Gastrocnemius medialis (tissue), 4 donors: ENCODE measurements at regions not wholly inside any gene's neighbourhood (a gene's known extent, or its start where the extent isn't known, plus 50 kb on each side); places are given as distances from the start of the nearest gene placed in this dataset.

Experiments used
- ATAC-seq, 2 donors: fragments of 150-250 bp; one replicate each; pipeline ENCODE4 v1.9.1; 2016
- DNase-seq, 2 donors: peaks; one replicate each; pipeline ENCODE4 v3.0.0-alpha.2; 2019
- H3K27ac ChIP-seq, 4 donors: fragments of 200-600 bp; sonication (generic); 1 replicate in 1 of 4; 2 replicates in 3 of 4; pipeline ENCODE4 v1.5.1; 2016 to 2018; ENCODE audit warnings: mild to moderate bottlenecking in 2 of 4, moderate library complexity in 1 of 4
- H3K27me3 ChIP-seq, 3 donors: fragments of 200-600 bp; sonication (generic) in 2 of 3; 1 replicate in 1 of 3; 2 replicates in 2 of 3; pipeline versions ENCODE4 v1.5.1 to v1.6.0; 2016 to 2019; ENCODE audit warnings: mild to moderate bottlenecking in 1 of 3, moderate library complexity in 1 of 3
- H3K36me3 ChIP-seq, 2 donors: fragments of 200-600 bp; sonication (generic) in 1 of 2; one replicate each; pipeline ENCODE4 v1.5.1; 2017 to 2018
- H3K4me1 ChIP-seq, 2 donors: fragments of 200-600 bp; sonication (generic) in 1 of 2; one replicate each; pipeline ENCODE4 v1.5.1; 2016 to 2017; ENCODE audit warnings: mild to moderate bottlenecking in 2 of 2
- H3K4me3 ChIP-seq, 4 donors: fragments of 200-600 bp; sonication (generic) in 3 of 4; 1 replicate in 1 of 4; 2 replicates in 3 of 4; pipeline ENCODE4 v1.5.1; 2016 to 2019; ENCODE audit warnings: mild to moderate bottlenecking in 2 of 4
- H3K9me3 ChIP-seq, 3 donors: fragments of 200-600 bp; sonication (generic) in 2 of 3; 1 replicate in 1 of 3; 2 replicates in 2 of 3; pipeline ENCODE4 v1.5.1; 2016 to 2019
- CTCF ChIP-seq, 5 experiments: fragments of 450-650 bp in 3 of 5; fragments of 200-600 bp in 2 of 5; sonication (generic) in 2 of 5; IDR thresholded peaks in 4 of 5; conservative IDR thresholded peaks in 1 of 5; 1 replicate in 4 of 5; 2 replicates in 1 of 5; pipeline ENCODE4 v1.5.1; 2016 to 2019; ENCODE audit warnings: antibody characterized with exemption in 5 of 5, mild to moderate bottlenecking in 3 of 5, moderate library complexity in 3 of 5
- POLR2A ChIP-seq, 2 donors: fragments of 450-650 bp; IDR thresholded peaks; one replicate each; pipeline ENCODE4 v1.6.1; 2017; ENCODE audit warnings: antibody characterized with exemption in 2 of 2, mild to moderate bottlenecking in 2 of 2, moderate library complexity in 2 of 2
- in situ Hi-C, 4 donors: fragments of 200-750 bp; cut with MboI; loops; one replicate each; pipeline versions ENCODE4 v1.15.0 to v1.8.0; 2017; ENCODE audit warnings: low sequenced_read_pairs in 4 of 4
- intact Hi-C: fragments of 100-400 bp; cut with DNase I; formaldehyde crosslinking; loops from one replicate; pipeline ENCODE4 v1.15.1; 2023; ENCODE audit warnings: low total_unique reads

- Histone ChIP-seq H3K36me3 (no peaks in the 10 kb centered on the region), H3K27ac (no peak overlapping the region), H3K4me1 (no peaks in the 10 kb centered on the region), H3K9me3 (no peaks in the 10 kb centered on the region), H3K4me3 (no peak overlapping the region), H3K27me3 (no peaks in the 10 kb centered on the region)
- no peak for TF ChIP-seq POLR2A (IDR thresholded peaks at IDR 0.05)
- no peak for TF ChIP-seq CTCF (IDR thresholded peaks at IDR 0.05 in 4 of 5, conservative IDR thresholded peaks at IDR 0.05 in 1 of 5)
- intact Hi-C loops (no loop called here), in situ Hi-C loops (no loop called here)
- ATAC-seq, result no peak
- no peak for DNase-seq
Measured at GRCh38 chr12:86647800-86648199, 391.6 kb upstream of the MGAT4C start.

- no peak overlapping the region for H3K27ac ChIP-seq
- DNase-seq (no peak), ATAC-seq (no peak)
- no peaks in the 10 kb centered on the region for H3K9me3 ChIP-seq
- H3K36me3 ChIP-seq, result no peaks in the 10 kb centered on the region
- H3K4me1 ChIP-seq, result no peaks in the 10 kb centered on the region
- intact Hi-C loops, result no loop called here
- no peak overlapping the region for H3K4me3 ChIP-seq
- in situ Hi-C loops, result no loop called here
- H3K27me3 ChIP-seq, result no peaks in the 10 kb centered on the region
- TF ChIP-seq CTCF (IDR thresholded peaks at IDR 0.05 in 4 of 5, conservative IDR thresholded peaks at IDR 0.05 in 1 of 5), result no peak
- no peak for TF ChIP-seq POLR2A (IDR thresholded peaks at IDR 0.05)
Measured at GRCh38 chr12:86634456-86635410, 378.5 kb upstream of the MGAT4C start.

GRCh38 chr12:86627001-86627400 lies 370.8 kb upstream of the MGAT4C start:
- in situ Hi-C loops (no loop called here), intact Hi-C loops (no loop called here)
- Histone ChIP-seq H3K27ac (no peak overlapping the region), H3K4me3 (no peak overlapping the region), H3K27me3 (no peaks in the 10 kb centered on the region), H3K36me3 (no peaks in the 10 kb centered on the region), H3K4me1 (no peaks in the 10 kb centered on the region), H3K9me3 (no peaks in the 10 kb centered on the region)
- TF ChIP-seq POLR2A (IDR thresholded peaks at IDR 0.05) (no peak), CTCF (IDR thresholded peaks at IDR 0.05 in 4 of 5, conservative IDR thresholded peaks at IDR 0.05 in 1 of 5) (no peak)
- DNase-seq (no peak), ATAC-seq (no peak)

- Histone ChIP-seq H3K4me1 (no peaks in the 10 kb centered on the region), H3K9me3 (no peaks in the 10 kb centered on the region), H3K4me3 (no peak overlapping the region), H3K36me3 (no peaks in the 10 kb centered on the region), H3K27ac (no peak overlapping the region), H3K27me3 (no peaks in the 10 kb centered on the region)
- intact Hi-C loops, result no loop called here
- in situ Hi-C loops, result no loop called here
- ATAC-seq, result no peak
- TF ChIP-seq POLR2A (IDR thresholded peaks at IDR 0.05) (no peak), CTCF (IDR thresholded peaks at IDR 0.05 in 4 of 5, conservative IDR thresholded peaks at IDR 0.05 in 1 of 5) (no peak)
- no peak for DNase-seq
Measured at GRCh38 chr12:86623267-86623666, 367.1 kb upstream of the MGAT4C start.
